Left lung (tissue), 4 donors: ENCODE measurements at regions not wholly inside any gene's neighbourhood (a gene's known extent, or its start where the extent isn't known, plus 50 kb on each side); places are given as distances from the start of the nearest gene placed in this dataset.
A peak's percentile ranks its signal among the peaks of the same experiment; 100 is the strongest.
"Not testable (repeated sequence)": the region's sequence is repeated elsewhere in the genome, so short reads cannot be mapped to it uniquely, and the experiment has no call there.

Source experiments
- ATAC-seq: fragments of 200-7000 bp; cut with Tn5 transposase; one replicate; pipeline ENCODE4 v1.9.1; 2020; ENCODE audit warnings: moderate library complexity
- DNase-seq, 4 donors: peaks; one replicate each; pipeline ENCODE4 v3.0.0-alpha.2; 2013 to 2020
- H3K27ac ChIP-seq, 2 donors: fragments of 200-600 bp; sonication (generic) in 1 of 2; one replicate each; pipeline versions ENCODE4 v1.5.0 to v1.8.0; 2020 to 2021
- H3K27me3 ChIP-seq, 2 donors: fragments of 200-600 bp; sonication (generic) in 1 of 2; one replicate each; pipeline versions ENCODE4 v1.5.0 to v1.8.0; 2020 to 2021
- H3K36me3 ChIP-seq, 2 donors: fragments of 200-600 bp; sonication (generic) in 1 of 2; one replicate each; pipeline versions ENCODE4 v1.5.0 to v1.8.0; 2020 to 2021
- H3K4me1 ChIP-seq, 2 donors: fragments of 200-600 bp; one replicate each; pipeline ENCODE4 v1.8.0; 2021
- H3K4me3 ChIP-seq, 2 donors: fragments of 200-600 bp; sonication (generic) in 1 of 2; one replicate each; pipeline versions ENCODE4 v1.5.0 to v1.8.0; 2020 to 2021; ENCODE audit warnings: mild to moderate bottlenecking in 1 of 2
- H3K9me3 ChIP-seq, 2 donors: fragments of 200-600 bp; sonication (generic) in 1 of 2; one replicate each; pipeline versions ENCODE4 v1.5.0 to v1.8.0; 2020 to 2021
- intact Hi-C, 2 donors: fragments of 100-400 bp; cut with DNase I; formaldehyde crosslinking; loops; one replicate each; pipeline versions ENCODE4 v1.11.2 to v1.14.2; 2022
- TF ChIP-seq, protein P1 (sequence below), 2 donors: fragments of 200-600 bp; sonication (generic) in 1 of 2; IDR thresholded peaks; one replicate each; pipeline versions ENCODE4 v1.5.0 to v1.8.0; 2021; ENCODE audit warnings: antibody characterized with exemption in 2 of 2
- donor health status: DM: no; HTN: yes; CAD: no.
- donor health status: DM: no; HTN: no; CAD: no.

DNA sequence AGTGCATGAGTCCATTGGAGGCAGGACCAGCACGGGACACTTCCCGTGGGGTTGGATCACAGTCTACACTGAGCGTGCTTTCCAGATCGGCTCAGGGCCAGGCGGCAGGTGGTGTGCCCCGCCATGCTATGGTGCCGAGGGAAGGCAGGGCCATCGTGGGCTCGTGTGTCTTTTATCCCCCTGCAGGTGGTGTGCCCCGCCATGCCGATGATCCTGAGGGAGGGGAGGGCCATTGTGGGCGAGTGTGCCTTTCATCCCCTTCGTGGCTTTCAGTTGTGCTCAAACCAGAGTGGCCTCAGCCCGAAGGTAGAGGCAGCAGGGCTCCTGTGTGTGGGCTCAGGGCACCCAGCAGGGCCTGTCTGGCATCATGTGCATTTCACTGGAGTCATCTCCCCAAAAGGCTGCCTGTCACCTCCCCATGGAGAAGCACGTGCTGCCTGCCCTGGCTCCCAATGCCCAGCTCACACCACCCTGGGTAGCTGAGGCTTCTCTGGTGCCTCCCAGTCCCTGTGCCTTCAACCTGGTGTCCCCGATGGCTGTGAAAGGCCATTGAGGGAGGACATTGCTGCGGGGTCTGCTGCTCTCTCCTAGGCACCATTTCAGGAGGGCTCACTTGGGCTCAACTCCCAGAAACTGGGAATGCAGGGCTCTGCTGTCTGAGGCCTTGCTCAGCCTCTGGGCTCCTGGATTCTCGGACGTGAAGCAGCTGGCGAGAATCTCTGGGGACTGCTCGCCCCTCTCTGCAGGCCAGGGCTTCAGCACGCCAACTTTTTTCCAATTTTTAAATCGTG, 207.6 kb downstream of the NPIPB11 start:
- Histone ChIP-seq H3K4me1 (no peaks in the 10 kb centered on the region), H3K4me3 (no peak overlapping the region), H3K9me3 (no peaks in the 10 kb centered on the region), H3K27me3 (no peaks in the 10 kb centered on the region), H3K27ac (peak overlapping the region; percentile 33 to 69), H3K36me3 (no peaks in the 10 kb centered on the region)
- TF ChIP-seq, protein P1, sequence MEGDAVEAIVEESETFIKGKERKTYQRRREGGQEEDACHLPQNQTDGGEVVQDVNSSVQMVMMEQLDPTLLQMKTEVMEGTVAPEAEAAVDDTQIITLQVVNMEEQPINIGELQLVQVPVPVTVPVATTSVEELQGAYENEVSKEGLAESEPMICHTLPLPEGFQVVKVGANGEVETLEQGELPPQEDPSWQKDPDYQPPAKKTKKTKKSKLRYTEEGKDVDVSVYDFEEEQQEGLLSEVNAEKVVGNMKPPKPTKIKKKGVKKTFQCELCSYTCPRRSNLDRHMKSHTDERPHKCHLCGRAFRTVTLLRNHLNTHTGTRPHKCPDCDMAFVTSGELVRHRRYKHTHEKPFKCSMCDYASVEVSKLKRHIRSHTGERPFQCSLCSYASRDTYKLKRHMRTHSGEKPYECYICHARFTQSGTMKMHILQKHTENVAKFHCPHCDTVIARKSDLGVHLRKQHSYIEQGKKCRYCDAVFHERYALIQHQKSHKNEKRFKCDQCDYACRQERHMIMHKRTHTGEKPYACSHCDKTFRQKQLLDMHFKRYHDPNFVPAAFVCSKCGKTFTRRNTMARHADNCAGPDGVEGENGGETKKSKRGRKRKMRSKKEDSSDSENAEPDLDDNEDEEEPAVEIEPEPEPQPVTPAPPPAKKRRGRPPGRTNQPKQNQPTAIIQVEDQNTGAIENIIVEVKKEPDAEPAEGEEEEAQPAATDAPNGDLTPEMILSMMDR (IDR thresholded peaks at IDR 0.05) = no peak
- intact Hi-C loops = no loop called here
- ATAC-seq = no peak
- peak in 1 of 4 donors; percentile 27 for DNase-seq

DNA sequence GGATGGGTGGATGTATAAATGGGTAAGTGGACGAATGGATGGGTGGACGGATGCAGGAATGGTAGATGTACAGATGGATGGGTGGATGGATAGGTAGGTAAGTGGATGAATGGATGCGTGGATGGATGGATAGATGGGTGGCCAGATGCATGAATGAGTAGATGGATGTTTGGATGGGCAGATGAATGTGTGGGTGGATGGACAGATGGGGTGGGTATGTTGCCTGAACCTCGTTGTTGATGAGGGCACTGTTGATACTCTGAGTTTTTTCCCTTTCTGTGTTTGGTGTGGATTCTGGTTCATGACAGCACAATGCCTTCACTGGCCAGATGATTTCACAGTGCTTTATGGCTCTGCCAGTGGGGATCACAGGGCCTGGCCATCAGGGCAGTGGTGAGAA, 208.3 kb downstream of the NPIPB11 start:
- no peak for ATAC-seq
- no peaks in the 10 kb centered on the region for H3K36me3 ChIP-seq
- no peaks in the 10 kb centered on the region for H3K9me3 ChIP-seq
- H3K4me3 ChIP-seq = no peak overlapping the region
- H3K4me1 ChIP-seq = no peaks in the 10 kb centered on the region
- H3K27ac ChIP-seq = no peak overlapping the region
- intact Hi-C loops = no loop called here
- no peak for DNase-seq
- no peaks in the 10 kb centered on the region for H3K27me3 ChIP-seq
- TF ChIP-seq, protein P1 (IDR thresholded peaks at IDR 0.05) = no peak

DNA sequence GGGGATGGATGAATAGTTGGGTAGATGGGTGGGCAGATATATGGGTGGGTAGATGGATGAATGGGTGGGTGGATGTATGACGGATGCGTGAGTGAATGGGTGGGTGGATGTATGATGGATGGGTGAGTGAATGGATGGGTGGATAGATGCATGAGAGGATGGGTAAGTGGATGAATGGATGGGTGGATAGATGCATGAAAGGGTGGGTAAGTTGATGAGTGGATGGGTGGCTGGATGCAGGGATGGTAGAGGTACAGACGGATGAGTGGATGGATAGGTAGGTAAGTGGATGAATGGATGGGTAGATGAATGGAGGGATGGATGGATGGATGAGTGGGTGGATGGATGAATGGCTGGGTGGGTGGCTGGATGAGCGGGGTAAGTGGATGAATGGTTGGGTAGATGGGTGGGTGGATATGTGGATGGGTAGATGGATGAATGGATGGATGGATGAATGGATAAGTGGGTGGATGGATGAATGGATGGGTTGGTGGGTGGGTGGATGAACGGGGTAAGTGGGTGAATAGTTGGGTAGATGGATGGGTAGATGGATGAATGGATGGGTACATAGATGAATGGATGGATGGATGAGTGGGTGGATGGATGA, 208.9 kb downstream of the NPIPB11 start:
- ATAC-seq, H3K27ac ChIP-seq: not testable (repeated sequence)

DNA sequence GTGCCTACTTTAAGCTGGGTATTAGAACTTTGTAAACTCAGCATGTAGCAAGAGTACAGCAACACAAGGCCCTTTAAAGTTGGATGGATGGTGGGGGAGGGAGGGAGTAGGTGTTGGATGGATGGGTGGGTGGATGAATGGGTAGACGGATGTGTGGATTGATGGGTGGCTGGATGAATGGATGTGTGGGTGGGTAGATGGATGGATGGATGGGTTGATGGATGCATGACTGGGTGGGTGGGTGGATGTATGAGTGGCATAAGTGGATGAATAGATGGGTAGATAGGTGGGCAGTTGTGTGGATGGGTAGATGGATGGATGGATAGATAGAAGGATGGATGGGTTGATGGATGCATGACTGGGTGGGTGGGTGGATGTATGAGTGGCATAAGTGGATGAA, 209.8 kb downstream of the NPIPB11 start:
- H3K36me3 ChIP-seq, intact Hi-C loops, ATAC-seq, DNase-seq, H3K27me3 ChIP-seq, H3K27ac ChIP-seq, H3K9me3 ChIP-seq, H3K4me1 ChIP-seq, H3K4me3 ChIP-seq: not testable (repeated sequence)

More for the DNA sequence above, 208.9 kb downstream of the NPIPB11 start:
- H3K9me3 ChIP-seq, H3K27me3 ChIP-seq, H3K4me3 ChIP-seq, H3K36me3 ChIP-seq, H3K4me1 ChIP-seq, DNase-seq, intact Hi-C loops: not testable (repeated sequence)

DNA sequence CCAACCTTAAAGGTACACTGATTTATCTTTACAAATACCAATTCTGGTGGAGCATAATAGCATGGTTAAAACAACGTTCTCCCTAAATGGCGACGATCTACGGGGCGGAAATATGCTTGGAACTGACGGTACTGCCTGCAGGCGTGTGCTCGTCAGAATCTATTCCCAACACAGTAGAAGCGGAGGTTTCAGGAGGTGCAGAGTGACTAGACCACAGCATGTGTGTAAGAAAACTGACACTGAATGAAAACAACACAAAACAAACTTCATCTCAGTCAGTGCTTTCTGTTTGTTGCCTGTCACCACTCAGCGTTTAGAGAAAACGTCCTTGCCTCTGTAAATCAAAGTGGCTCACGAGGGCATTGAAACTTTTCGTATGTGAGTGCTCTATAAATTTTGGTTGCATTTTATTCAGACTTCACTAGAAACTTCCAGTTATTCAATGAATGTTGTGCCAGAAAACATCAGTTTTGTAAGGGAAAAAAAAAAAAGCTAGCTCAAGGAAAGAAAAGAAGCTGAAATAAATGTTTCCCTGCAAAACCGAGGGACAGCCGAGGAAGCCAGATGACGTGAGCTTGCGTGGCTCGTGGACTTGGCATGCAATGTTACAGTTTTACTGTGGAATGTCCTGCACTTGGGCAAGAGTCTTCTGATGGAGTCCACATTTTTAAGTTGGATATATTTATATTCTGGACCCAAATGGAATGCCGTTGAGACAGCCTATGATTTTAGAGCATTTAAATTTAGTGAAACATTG, 210.4 kb downstream of the LAT start:
- H3K4me1 ChIP-seq, H3K27me3 ChIP-seq, H3K4me3 ChIP-seq, H3K9me3 ChIP-seq, H3K36me3 ChIP-seq, intact Hi-C loops, ATAC-seq: not testable (repeated sequence)
- DNase-seq = peak in 1 of 4 donors; percentile 67
- H3K27ac ChIP-seq = peak overlapping the region in 1 of 2 donors; percentile 53

DNA sequence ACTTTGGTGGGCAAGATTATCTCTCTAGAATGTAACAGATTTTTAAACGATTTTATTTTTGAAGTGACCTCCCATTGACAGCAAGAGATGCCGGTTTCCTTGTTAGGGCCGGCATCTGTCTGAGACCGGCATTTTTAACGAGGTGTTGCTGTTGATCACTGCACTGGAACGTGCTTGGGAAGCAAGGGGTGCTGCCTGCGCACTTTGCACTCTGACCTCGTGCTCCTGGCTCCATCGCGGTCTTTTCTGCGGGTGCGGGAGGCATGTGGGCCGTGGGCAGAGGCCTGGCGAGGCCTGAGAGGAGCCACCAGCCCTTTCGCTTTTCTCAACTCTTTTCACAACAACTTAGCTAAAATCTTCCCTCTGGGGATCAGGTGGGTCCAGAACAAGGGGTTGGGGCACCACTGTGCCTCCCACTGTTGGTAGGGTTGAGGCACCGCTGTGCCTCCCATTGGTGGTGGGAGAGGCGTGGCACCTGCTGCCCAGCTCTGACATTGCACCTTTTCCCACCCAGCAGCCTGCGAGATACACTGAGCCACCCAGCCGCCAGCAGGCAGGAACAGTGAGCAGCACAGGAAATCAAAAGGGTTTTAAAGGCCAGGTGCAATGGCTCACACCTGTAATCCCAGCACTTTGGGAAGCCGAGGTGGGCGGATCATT, 209.5 kb downstream of the LAT start:
- H3K4me1 ChIP-seq, H3K36me3 ChIP-seq, H3K9me3 ChIP-seq, intact Hi-C loops, H3K27me3 ChIP-seq, H3K4me3 ChIP-seq, DNase-seq, ATAC-seq: not testable (repeated sequence)
- peak overlapping the region in 1 of 2 donors; percentile 53 for H3K27ac ChIP-seq

DNA sequence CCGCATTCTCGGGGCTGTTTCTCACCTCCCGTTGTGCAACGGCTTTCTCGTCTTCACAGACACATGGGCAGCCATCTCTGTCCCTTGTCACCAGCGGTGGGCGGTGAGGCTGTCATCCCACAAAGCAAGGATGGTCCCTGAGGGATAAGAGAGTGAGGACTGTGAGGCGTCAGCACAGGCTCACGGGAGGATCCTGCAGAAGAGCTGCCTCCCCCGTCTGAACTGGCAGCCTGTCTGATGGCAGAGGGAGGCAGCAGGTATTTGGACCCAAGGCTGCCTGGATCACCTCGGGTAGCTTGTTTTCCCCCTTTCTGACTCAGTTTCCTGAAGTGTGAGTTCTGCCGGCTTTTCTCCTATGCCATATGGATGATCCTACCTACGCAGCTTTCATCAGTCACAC, 208.8 kb downstream of the LAT start:
- H3K4me3 ChIP-seq, H3K27me3 ChIP-seq, H3K36me3 ChIP-seq, DNase-seq, H3K4me1 ChIP-seq, H3K9me3 ChIP-seq, intact Hi-C loops, H3K27ac ChIP-seq, ATAC-seq: not testable (repeated sequence)

DNA sequence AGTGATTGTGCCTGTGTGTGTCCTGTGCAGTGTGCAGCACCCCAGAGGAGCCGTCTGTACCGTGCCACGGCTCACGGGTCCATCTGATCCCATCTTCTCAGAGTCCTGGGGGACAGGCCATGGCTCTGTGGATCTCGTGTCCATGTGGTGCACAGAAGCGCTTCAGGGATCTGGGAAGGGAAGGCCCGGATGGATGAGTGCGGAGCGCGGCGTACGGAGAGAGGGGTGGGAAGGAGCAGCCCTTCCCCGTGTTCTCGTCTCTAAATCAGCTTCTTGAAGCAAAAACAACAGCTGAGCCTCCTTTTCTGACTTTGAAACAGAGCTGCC, 208.4 kb downstream of the LAT start:
- H3K27ac ChIP-seq, H3K4me3 ChIP-seq, intact Hi-C loops, DNase-seq, ATAC-seq, H3K9me3 ChIP-seq, H3K36me3 ChIP-seq, H3K4me1 ChIP-seq, H3K27me3 ChIP-seq: not testable (repeated sequence)
